ENCODE measurements at regions not wholly inside any gene's neighbourhood (a gene's known extent, or its start where the extent isn't known, plus 50 kb on each side); places are given as distances from the start of the nearest gene placed in this dataset.
A peak's percentile ranks its signal among the peaks of the same experiment; 100 is the strongest.

- Histone ChIP-seq H3K9me3 (ENCODE audit: low read depth) (no peaks in the 10 kb centered on the region), H3K36me3 (ENCODE audit: low read depth) (no peaks in the 10 kb centered on the region), H3K27me3 (replicated peaks; ENCODE audit: insufficient read depth) (no peaks in the 10 kb centered on the region), H2AFZ (no peak overlapping the region), H3K9ac (no peak overlapping the region), H3K4me3 (no peak overlapping the region), H4K20me1 (ENCODE audit: insufficient read depth) (no peaks in the 10 kb centered on the region), H3F3A (ENCODE audit: insufficient read depth) (peaks cover 8% of the 10 kb centered on the region), H3K4me1 (ENCODE audit: insufficient read depth) (peaks cover 8% of the 10 kb centered on the region), H3K79me2 (ENCODE audit: insufficient read depth) (no peaks in the 10 kb centered on the region), H3K4me2 (ENCODE audit: unreplicated experiment) (no peak overlapping the region), H3K9me2 (ENCODE audit: insufficient read depth) (no peaks in the 10 kb centered on the region), H3K27ac (no peak overlapping the region)
- no peak for DNase-seq
- WGBS, 2 experiments (ENCODE audit: low coverage in 1 of 2, low lambda C conversion rate in 2 of 2, missing lambda C conversion rate in 2 of 2): 88 to 100% methylated on average over 1 of the region's 1 CpG
- in situ Hi-C loops (cut with MboI): no loop called here
- TF ChIP-seq EZH2 (IDR thresholded peaks at IDR 0.05; ENCODE audit: insufficient read depth, poor library complexity, severe bottlenecking) (no peak), EZH2phosphoT487 (IDR thresholded peaks at IDR 0.05; ENCODE audit: insufficient read depth, low read depth) (no peak)
Measured at GRCh38 chr3:64305731-64306130, 80.5 kb upstream of the PRICKLE2 start.

- Histone ChIP-seq H3K4me2 (ENCODE audit: unreplicated experiment) (no peak overlapping the region), H2AFZ (no peak overlapping the region), H3K4me1 (ENCODE audit: insufficient read depth) (peaks cover 16% of the 10 kb centered on the region), H3K9me3 (ENCODE audit: low read depth) (no peaks in the 10 kb centered on the region), H4K20me1 (ENCODE audit: insufficient read depth) (no peaks in the 10 kb centered on the region), H3K9me2 (ENCODE audit: insufficient read depth) (no peaks in the 10 kb centered on the region), H3K36me3 (ENCODE audit: low read depth) (no peaks in the 10 kb centered on the region), H3K4me3 (no peak overlapping the region), H3K27me3 (replicated peaks; ENCODE audit: insufficient read depth) (no peaks in the 10 kb centered on the region), H3K9ac (no peak overlapping the region), H3F3A (ENCODE audit: insufficient read depth) (peaks cover 15% of the 10 kb centered on the region), H3K79me2 (ENCODE audit: insufficient read depth) (no peaks in the 10 kb centered on the region), H3K27ac (no peak overlapping the region)
- TF ChIP-seq EZH2phosphoT487 (IDR thresholded peaks at IDR 0.05; ENCODE audit: insufficient read depth, low read depth) (no peak), EZH2 (IDR thresholded peaks at IDR 0.05; ENCODE audit: insufficient read depth, poor library complexity, severe bottlenecking) (no peak)
- DNase-seq: no peak
- in situ Hi-C loops (cut with MboI): no loop called here
- 83 to 84% methylated on average over 8 of the region's 8 CpGs for WGBS, 2 experiments (ENCODE audit: low coverage in 1 of 2, low lambda C conversion rate in 2 of 2, missing lambda C conversion rate in 2 of 2)
Measured at GRCh38 chr3:64304828-64305410, 79.7 kb upstream of the PRICKLE2 start.

GRCh38 chr3:64303881-64304280 is 78.6 kb upstream of the PRICKLE2 start:
- in situ Hi-C loops (cut with MboI): no loop called here
- Histone ChIP-seq H3K9me2 (ENCODE audit: insufficient read depth) (no peaks in the 10 kb centered on the region), H2AFZ (no peak overlapping the region), H3K4me2 (ENCODE audit: unreplicated experiment) (no peak overlapping the region), H3K27ac (no peak overlapping the region), H3K4me1 (ENCODE audit: insufficient read depth) (peaks cover 24% of the 10 kb centered on the region), H3F3A (ENCODE audit: insufficient read depth) (peaks cover 15% of the 10 kb centered on the region), H3K27me3 (replicated peaks; ENCODE audit: insufficient read depth) (no peaks in the 10 kb centered on the region), H3K9ac (no peak overlapping the region), H3K4me3 (no peak overlapping the region), H3K36me3 (ENCODE audit: low read depth) (no peaks in the 10 kb centered on the region), H4K20me1 (ENCODE audit: insufficient read depth) (no peaks in the 10 kb centered on the region), H3K9me3 (ENCODE audit: low read depth) (no peaks in the 10 kb centered on the region), H3K79me2 (ENCODE audit: insufficient read depth) (no peaks in the 10 kb centered on the region)
- no peak for DNase-seq
- WGBS, 2 experiments (ENCODE audit: low coverage in 1 of 2, low lambda C conversion rate in 2 of 2, missing lambda C conversion rate in 2 of 2): 82 to 85% methylated on average over 6 of the region's 6 CpGs
- TF ChIP-seq EZH2phosphoT487 (IDR thresholded peaks at IDR 0.05; ENCODE audit: insufficient read depth, low read depth) (no peak), EZH2 (IDR thresholded peaks at IDR 0.05; ENCODE audit: insufficient read depth, poor library complexity, severe bottlenecking) (no peak)

GRCh38 chr3:64303401-64303800 is 78.1 kb upstream of the PRICKLE2 start:
- Histone ChIP-seq H3F3A (ENCODE audit: insufficient read depth) (peaks cover 15% of the 10 kb centered on the region), H3K27ac (no peak overlapping the region), H3K4me1 (ENCODE audit: insufficient read depth) (peaks cover 25% of the 10 kb centered on the region), H4K20me1 (ENCODE audit: insufficient read depth) (no peaks in the 10 kb centered on the region), H3K27me3 (replicated peaks; ENCODE audit: insufficient read depth) (no peaks in the 10 kb centered on the region), H3K4me3 (no peak overlapping the region), H3K79me2 (ENCODE audit: insufficient read depth) (no peaks in the 10 kb centered on the region), H3K4me2 (ENCODE audit: unreplicated experiment) (no peak overlapping the region), H3K36me3 (ENCODE audit: low read depth) (no peaks in the 10 kb centered on the region), H3K9me2 (ENCODE audit: insufficient read depth) (no peaks in the 10 kb centered on the region), H3K9me3 (ENCODE audit: low read depth) (no peaks in the 10 kb centered on the region), H3K9ac (no peak overlapping the region), H2AFZ (no peak overlapping the region)
- no peak for TF ChIP-seq EZH2phosphoT487 (IDR thresholded peaks at IDR 0.05; ENCODE audit: insufficient read depth, low read depth)
- TF ChIP-seq EZH2 (IDR thresholded peaks at IDR 0.05; ENCODE audit: insufficient read depth, poor library complexity, severe bottlenecking): no peak
- 81 to 95% methylated on average over 6 of the region's 6 CpGs for WGBS, 2 experiments (ENCODE audit: low coverage in 1 of 2, low lambda C conversion rate in 2 of 2, missing lambda C conversion rate in 2 of 2)
- no peak for DNase-seq
- in situ Hi-C loops (cut with MboI): no loop called here

GRCh38 chr3:64301476-64301875 is 76.2 kb upstream of the PRICKLE2 start:
- H3K9me3 ChIP-seq (ENCODE audit: low read depth): no peaks in the 10 kb centered on the region
- H2AFZ ChIP-seq: no peak overlapping the region
- 23 to 26% methylated on average over 2 of the region's 2 CpGs for WGBS, 2 experiments (ENCODE audit: low coverage in 1 of 2, low lambda C conversion rate in 2 of 2, missing lambda C conversion rate in 2 of 2)
- no peak overlapping the region for H3K4me3 ChIP-seq
- no peak for TF ChIP-seq EZH2phosphoT487 (IDR thresholded peaks at IDR 0.05; ENCODE audit: insufficient read depth, low read depth)
- no peak for TF ChIP-seq EZH2 (IDR thresholded peaks at IDR 0.05; ENCODE audit: insufficient read depth, poor library complexity, severe bottlenecking)
- no peaks in the 10 kb centered on the region for H3K36me3 ChIP-seq (ENCODE audit: low read depth)
- H3K4me1 ChIP-seq (ENCODE audit: insufficient read depth): peaks cover 25% of the 10 kb centered on the region
- no peaks in the 10 kb centered on the region for H4K20me1 ChIP-seq (ENCODE audit: insufficient read depth)
- H3F3A ChIP-seq (ENCODE audit: insufficient read depth): peaks cover 15% of the 10 kb centered on the region
- H3K27ac ChIP-seq: 0 out of 2 replicates have a peak overlapping the region, but pooled peaks have one; percentile 31
- no peaks in the 10 kb centered on the region for H3K79me2 ChIP-seq (ENCODE audit: insufficient read depth)
- H3K9me2 ChIP-seq (ENCODE audit: insufficient read depth): no peaks in the 10 kb centered on the region
- H3K27me3 ChIP-seq (replicated peaks; ENCODE audit: insufficient read depth): no peaks in the 10 kb centered on the region
- DNase-seq: no peak
- in situ Hi-C loops (cut with MboI): no loop called here
- no peak overlapping the region for H3K4me2 ChIP-seq (ENCODE audit: unreplicated experiment)
- H3K9ac ChIP-seq: no peak overlapping the region

All from GM23248 (cell line).